ENCODE measurements at regions not wholly inside any gene's neighbourhood (a gene's known extent, or its start where the extent isn't known, plus 50 kb on each side); places are given as distances from the start of the nearest gene placed in this dataset.

DNA sequence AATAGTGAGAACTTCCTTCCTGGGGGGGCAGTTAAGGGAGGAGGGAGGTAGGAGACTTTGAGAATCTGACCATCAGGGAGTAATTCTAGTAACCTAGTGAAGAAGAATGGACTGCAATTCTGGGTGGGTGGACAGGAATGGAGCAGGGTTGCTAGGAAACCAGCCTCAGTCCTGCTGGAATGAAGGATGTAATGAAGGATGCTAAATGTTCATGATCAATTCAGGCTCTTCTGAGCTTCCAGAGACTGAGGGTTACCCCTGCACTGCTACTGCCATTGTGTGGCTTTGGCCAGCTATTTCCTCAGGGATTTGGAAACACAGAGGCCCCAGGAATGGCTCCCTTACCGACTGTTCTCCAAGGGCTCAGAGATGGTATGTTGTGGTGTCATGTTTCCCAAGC, 116.4 kb downstream of the UTP18 start:
- Histone ChIP-seq H3K27me3 (ENCODE audit: control insufficient read depth, insufficient read depth, low read length) (no peaks in the 10 kb centered on the region), H3K4me3 (ENCODE audit: low read depth, low read length) (no peak overlapping the region), H3K36me3 (ENCODE audit: control insufficient read depth, insufficient read depth, low read length) (no peaks in the 10 kb centered on the region)
- FAIRE-seq = no peak
- TF ChIP-seq, protein P1, sequence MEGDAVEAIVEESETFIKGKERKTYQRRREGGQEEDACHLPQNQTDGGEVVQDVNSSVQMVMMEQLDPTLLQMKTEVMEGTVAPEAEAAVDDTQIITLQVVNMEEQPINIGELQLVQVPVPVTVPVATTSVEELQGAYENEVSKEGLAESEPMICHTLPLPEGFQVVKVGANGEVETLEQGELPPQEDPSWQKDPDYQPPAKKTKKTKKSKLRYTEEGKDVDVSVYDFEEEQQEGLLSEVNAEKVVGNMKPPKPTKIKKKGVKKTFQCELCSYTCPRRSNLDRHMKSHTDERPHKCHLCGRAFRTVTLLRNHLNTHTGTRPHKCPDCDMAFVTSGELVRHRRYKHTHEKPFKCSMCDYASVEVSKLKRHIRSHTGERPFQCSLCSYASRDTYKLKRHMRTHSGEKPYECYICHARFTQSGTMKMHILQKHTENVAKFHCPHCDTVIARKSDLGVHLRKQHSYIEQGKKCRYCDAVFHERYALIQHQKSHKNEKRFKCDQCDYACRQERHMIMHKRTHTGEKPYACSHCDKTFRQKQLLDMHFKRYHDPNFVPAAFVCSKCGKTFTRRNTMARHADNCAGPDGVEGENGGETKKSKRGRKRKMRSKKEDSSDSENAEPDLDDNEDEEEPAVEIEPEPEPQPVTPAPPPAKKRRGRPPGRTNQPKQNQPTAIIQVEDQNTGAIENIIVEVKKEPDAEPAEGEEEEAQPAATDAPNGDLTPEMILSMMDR (IDR thresholded peaks at IDR 0.05; ENCODE audit: insufficient read depth, low read length, severe bottlenecking) = no peak
- no peak for DNase-seq (ENCODE audit: low read depth)

DNA sequence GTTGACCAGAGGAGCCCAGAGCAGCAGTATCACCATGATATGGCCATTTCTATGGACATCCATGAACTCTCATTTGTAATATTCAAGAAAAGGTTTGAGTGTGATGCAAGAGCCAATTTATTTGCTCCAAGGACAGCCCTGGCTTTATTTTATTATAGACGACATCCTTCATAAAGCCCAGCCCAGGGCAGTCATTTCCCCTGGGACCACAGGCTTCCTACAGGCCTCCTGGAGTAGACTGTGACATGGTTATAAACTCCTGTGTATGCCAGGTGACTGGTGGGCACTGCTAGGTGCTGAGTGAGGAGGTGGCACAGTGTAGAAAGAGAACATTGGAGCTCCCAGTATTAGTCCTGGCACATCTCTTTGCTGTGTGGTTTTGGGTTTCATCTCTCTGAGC, 120.9 kb downstream of the UTP18 start:
- Histone ChIP-seq H3K36me3 (ENCODE audit: control insufficient read depth, insufficient read depth, low read length) (no peaks in the 10 kb centered on the region), H3K4me3 (ENCODE audit: low read depth, low read length) (no peak overlapping the region), H3K27me3 (ENCODE audit: control insufficient read depth, insufficient read depth, low read length) (no peaks in the 10 kb centered on the region)
- TF ChIP-seq, protein P1 (IDR thresholded peaks at IDR 0.05; ENCODE audit: insufficient read depth, low read length, severe bottlenecking) = no peak
- no peak for FAIRE-seq
- no peak for DNase-seq (ENCODE audit: low read depth)

DNA sequence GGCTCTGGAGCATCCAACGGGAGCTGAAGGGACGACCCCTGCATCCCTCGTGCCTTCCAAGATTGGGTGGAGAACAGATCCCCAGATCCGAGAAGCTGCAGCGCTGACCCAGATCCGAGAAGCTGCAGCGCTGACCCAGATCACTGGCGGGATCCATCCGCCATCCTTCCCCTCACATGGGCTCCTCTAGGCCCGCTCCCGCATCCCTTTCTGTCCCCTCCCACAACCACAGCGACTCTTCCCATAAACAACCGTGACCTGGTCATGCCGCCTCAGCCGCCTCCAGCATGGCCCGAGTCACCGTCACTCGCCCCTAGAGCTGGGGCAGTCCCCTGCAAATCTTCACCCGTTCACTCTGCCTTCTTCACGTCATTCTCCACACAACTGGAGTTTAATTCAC, 124.9 kb downstream of the UTP18 start:
- no peak for DNase-seq (ENCODE audit: low read depth)
- no peaks in the 10 kb centered on the region for H3K36me3 ChIP-seq (ENCODE audit: control insufficient read depth, insufficient read depth, low read length)
- FAIRE-seq = no peak
- no peaks in the 10 kb centered on the region for H3K27me3 ChIP-seq (ENCODE audit: control insufficient read depth, insufficient read depth, low read length)
- TF ChIP-seq, protein P1 (IDR thresholded peaks at IDR 0.05; ENCODE audit: insufficient read depth, low read length, severe bottlenecking) = no peak
- no peak overlapping the region for H3K4me3 ChIP-seq (ENCODE audit: low read depth, low read length)

GRCh38 chr17:51387582-51387981, 127.2 kb downstream of the UTP18 start:
- DNase-seq (ENCODE audit: low read depth) (no peak), FAIRE-seq (no peak)
- H3K27me3 ChIP-seq (ENCODE audit: control insufficient read depth, insufficient read depth, low read length) = no peaks in the 10 kb centered on the region
- TF ChIP-seq, protein P1 (IDR thresholded peaks at IDR 0.05; ENCODE audit: insufficient read depth, low read length, severe bottlenecking) = no peak
- no peaks in the 10 kb centered on the region for H3K36me3 ChIP-seq (ENCODE audit: control insufficient read depth, insufficient read depth, low read length)
- no peak overlapping the region for H3K4me3 ChIP-seq (ENCODE audit: low read depth, low read length)

- no peaks in the 10 kb centered on the region for H3K36me3 ChIP-seq (ENCODE audit: control insufficient read depth, insufficient read depth, low read length)
- H3K27me3 ChIP-seq (ENCODE audit: control insufficient read depth, insufficient read depth, low read length) = no peaks in the 10 kb centered on the region
- FAIRE-seq (no peak), DNase-seq (ENCODE audit: low read depth) (no peak)
- no peak overlapping the region for H3K4me3 ChIP-seq (ENCODE audit: low read depth, low read length)
- TF ChIP-seq, protein P1 (IDR thresholded peaks at IDR 0.05; ENCODE audit: insufficient read depth, low read length, severe bottlenecking) = no peak
Observed at GRCh38 chr17:51387986-51388385, 127.6 kb downstream of the UTP18 start.

- TF ChIP-seq, protein P1 (IDR thresholded peaks at IDR 0.05; ENCODE audit: insufficient read depth, low read length, severe bottlenecking) = no peak
- H3K36me3 ChIP-seq (ENCODE audit: control insufficient read depth, insufficient read depth, low read length) = no peaks in the 10 kb centered on the region
- no peak overlapping the region for H3K4me3 ChIP-seq (ENCODE audit: low read depth, low read length)
- FAIRE-seq = no peak
- DNase-seq (ENCODE audit: low read depth) = no peak
- H3K27me3 ChIP-seq (ENCODE audit: control insufficient read depth, insufficient read depth, low read length) = no peaks in the 10 kb centered on the region
Observed at GRCh38 chr17:51389875-51390274, 129.5 kb downstream of the UTP18 start.

Measured in bronchial epithelial cell (primary cell).